Duodenal mucosa (tissue), 2 donors: ENCODE measurements at regions not wholly inside any gene's neighbourhood (a gene's known extent, or its start where the extent isn't known, plus 50 kb on each side); places are given as distances from the start of the nearest gene placed in this dataset.

Experiments
- H3K27ac ChIP-seq: one replicate; pipeline ENCODE4 v1.7.0; 2013; ENCODE audit warnings: low read depth, low read length
- H3K27me3 ChIP-seq, 2 donors: one replicate each; pipeline ENCODE4 v1.7.0; 2013; ENCODE audit warnings: low read length in 2 of 2, control low read depth in 1 of 2; ENCODE audit not compliant: insufficient read depth in 2 of 2, control insufficient read depth in 1 of 2
- H3K36me3 ChIP-seq, 2 donors: one replicate each; pipeline ENCODE4 v1.7.0; 2013; ENCODE audit warnings: low read length in 2 of 2, control low read depth in 1 of 2; ENCODE audit not compliant: insufficient read depth in 2 of 2, control insufficient read depth in 1 of 2
- H3K4me1 ChIP-seq, 2 donors: one replicate each; pipeline ENCODE4 v1.7.0; 2013; ENCODE audit warnings: low read length in 2 of 2, control low read depth in 1 of 2; ENCODE audit not compliant: insufficient read depth in 2 of 2, control insufficient read depth in 1 of 2
- H3K4me3 ChIP-seq, 2 donors: one replicate each; pipeline ENCODE4 v1.7.0; 2013; ENCODE audit warnings: low read length in 2 of 2, low read depth in 1 of 2
- H3K9ac ChIP-seq, 2 donors: one replicate each; pipeline ENCODE4 v1.7.0; 2013; ENCODE audit warnings: low read length in 2 of 2, low read depth in 1 of 2
- H3K9me3 ChIP-seq, 2 donors: one replicate each; pipeline ENCODE4 v1.7.0; 2013; ENCODE audit warnings: low read length in 2 of 2, control low read depth in 1 of 2; ENCODE audit not compliant: control insufficient read depth in 1 of 2

DNA sequence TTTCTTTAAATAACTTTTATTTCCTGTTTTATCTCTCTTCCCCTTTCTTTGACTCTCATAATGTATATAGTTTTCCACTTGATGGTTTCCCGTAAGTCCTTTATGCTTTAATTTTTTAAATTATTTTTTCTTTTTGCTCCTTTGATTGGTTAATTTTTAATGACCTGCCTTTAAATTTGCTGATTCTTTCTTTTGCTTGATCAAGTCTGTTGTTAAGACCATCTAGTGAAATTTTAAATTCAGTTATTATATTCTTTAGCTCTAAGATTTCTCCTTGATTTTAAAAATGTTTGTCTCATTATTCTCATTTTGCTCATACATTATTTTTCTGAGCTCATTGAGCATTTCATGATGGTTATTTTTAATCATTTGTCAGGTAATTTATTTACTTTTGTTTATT lies 718.6 kb downstream of the METTL15 start:
- no peaks in the 10 kb centered on the region for H3K27me3 ChIP-seq
- H3K27ac ChIP-seq, result no peak overlapping the region
- H3K4me1 ChIP-seq, result no peaks in the 10 kb centered on the region
- H3K4me3 ChIP-seq, result no peak overlapping the region
- no peak overlapping the region for H3K9ac ChIP-seq
- no peaks in the 10 kb centered on the region for H3K36me3 ChIP-seq
- H3K9me3 ChIP-seq, result no peaks in the 10 kb centered on the region

DNA sequence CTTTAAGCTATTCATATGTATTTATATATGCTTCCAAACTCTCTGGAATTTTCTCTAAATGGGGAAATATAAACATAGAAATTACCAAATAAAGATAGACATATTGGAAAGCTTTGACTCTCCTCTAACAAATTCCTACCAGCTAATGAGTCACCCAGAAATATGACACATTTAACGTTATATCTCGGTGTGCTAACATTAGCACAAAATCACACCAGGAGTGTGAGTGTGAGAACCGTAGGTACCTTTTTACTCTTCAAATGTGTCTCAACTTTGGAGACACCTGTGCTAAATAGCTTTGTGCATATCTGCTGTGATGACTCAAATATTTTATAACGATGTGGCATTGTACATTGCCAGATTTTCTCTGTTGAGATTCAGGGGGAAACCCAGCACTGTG lies 714.4 kb downstream of the METTL15 start:
- Histone ChIP-seq H3K9me3 (no peaks in the 10 kb centered on the region), H3K36me3 (no peaks in the 10 kb centered on the region), H3K4me1 (no peaks in the 10 kb centered on the region), H3K27ac (no peak overlapping the region), H3K4me3 (no peak overlapping the region), H3K9ac (no peak overlapping the region), H3K27me3 (no peaks in the 10 kb centered on the region)

- no peak overlapping the region for H3K4me3 ChIP-seq
- no peaks in the 10 kb centered on the region for H3K9me3 ChIP-seq
- no peak overlapping the region for H3K9ac ChIP-seq
- no peaks in the 10 kb centered on the region for H3K27me3 ChIP-seq
- H3K4me1 ChIP-seq, result no peaks in the 10 kb centered on the region
- H3K36me3 ChIP-seq, result no peaks in the 10 kb centered on the region
- no peak overlapping the region for H3K27ac ChIP-seq
Observed at GRCh38 chr11:28820296-28820989, 712.3 kb downstream of the METTL15 start.

DNA sequence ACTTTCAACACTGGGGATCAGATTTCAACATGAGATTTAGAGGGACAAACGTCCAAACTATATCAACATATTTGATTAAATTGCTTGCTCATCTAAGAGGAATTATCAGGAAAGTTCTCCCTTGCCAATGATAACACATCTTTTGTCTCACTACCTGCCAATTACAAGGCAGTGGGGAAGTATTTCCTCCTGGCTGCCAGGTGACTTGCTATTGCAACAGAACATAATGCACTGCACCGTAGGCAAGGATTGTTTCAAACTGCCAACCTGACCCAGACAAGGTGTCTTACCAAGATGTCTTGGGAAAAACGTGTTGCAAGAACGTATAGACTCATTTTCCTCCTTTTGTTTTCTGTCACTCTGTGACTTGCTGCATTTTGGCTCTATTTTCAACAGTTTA lies 711.6 kb downstream of the METTL15 start:
- Histone ChIP-seq H3K4me1 (no peaks in the 10 kb centered on the region), H3K36me3 (no peaks in the 10 kb centered on the region), H3K9ac (no peak overlapping the region), H3K9me3 (no peaks in the 10 kb centered on the region), H3K27ac (no peak overlapping the region), H3K27me3 (no peaks in the 10 kb centered on the region), H3K4me3 (no peak overlapping the region)

DNA sequence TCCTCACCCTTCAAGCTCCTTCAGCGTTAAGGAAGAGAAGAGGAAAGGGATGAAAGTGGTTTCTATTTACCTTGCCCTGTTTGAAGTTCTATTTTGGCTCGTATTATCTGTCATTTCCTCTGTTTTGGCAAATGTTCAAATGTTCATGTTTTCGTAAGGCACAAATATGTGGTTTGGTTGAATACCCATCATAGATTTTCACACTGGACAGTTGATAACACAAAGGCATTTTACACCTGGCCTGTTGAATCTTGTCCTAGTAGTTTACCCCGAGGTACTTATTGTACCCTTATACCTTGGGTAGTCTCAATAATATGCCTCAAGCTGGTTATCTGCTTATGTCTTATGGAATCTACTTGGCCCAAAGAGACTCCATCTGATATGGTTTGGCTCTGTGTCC lies 706.9 kb downstream of the METTL15 start:
- Histone ChIP-seq H3K27me3 (no peaks in the 10 kb centered on the region), H3K9ac (no peak overlapping the region), H3K9me3 (no peaks in the 10 kb centered on the region), H3K36me3 (no peaks in the 10 kb centered on the region), H3K27ac (no peak overlapping the region), H3K4me3 (no peak overlapping the region), H3K4me1 (no peaks in the 10 kb centered on the region)

DNA sequence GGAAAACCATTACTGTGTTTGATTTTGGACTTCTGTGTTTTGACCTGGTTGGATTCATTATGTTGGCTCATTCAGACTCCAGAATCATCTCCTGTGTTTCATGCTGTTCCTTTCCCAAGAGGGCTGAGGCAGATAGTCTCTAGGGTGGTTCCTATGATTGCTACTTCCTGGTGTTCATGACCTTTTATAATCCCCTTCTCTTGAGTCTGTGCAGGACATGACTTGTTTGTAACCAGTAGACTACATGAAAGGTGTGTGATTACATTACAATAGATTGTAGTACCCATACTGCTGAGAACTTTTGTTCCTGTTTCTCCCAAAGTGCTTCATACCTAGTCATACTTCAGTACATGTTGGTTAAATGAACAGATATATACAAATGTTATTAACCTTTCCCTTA lies 700.6 kb downstream of the METTL15 start:
- Histone ChIP-seq H3K36me3 (no peaks in the 10 kb centered on the region), H3K4me3 (no peak overlapping the region)

GRCh38 chr11:28799316-28799715 lies 691.1 kb downstream of the METTL15 start:
- no peak overlapping the region for H3K4me3 ChIP-seq
- H3K27me3 ChIP-seq, result no peaks in the 10 kb centered on the region
- no peak overlapping the region for H3K9ac ChIP-seq
- no peaks in the 10 kb centered on the region for H3K36me3 ChIP-seq
- H3K9me3 ChIP-seq, result no peaks in the 10 kb centered on the region
- H3K4me1 ChIP-seq, result no peaks in the 10 kb centered on the region
- no peak overlapping the region for H3K27ac ChIP-seq

More for the DNA sequence above, 700.6 kb downstream of the METTL15 start:
- Histone ChIP-seq H3K4me1 (no peaks in the 10 kb centered on the region), H3K27me3 (no peaks in the 10 kb centered on the region), H3K9me3 (no peaks in the 10 kb centered on the region), H3K9ac (no peak overlapping the region), H3K27ac (no peak overlapping the region)

DNA sequence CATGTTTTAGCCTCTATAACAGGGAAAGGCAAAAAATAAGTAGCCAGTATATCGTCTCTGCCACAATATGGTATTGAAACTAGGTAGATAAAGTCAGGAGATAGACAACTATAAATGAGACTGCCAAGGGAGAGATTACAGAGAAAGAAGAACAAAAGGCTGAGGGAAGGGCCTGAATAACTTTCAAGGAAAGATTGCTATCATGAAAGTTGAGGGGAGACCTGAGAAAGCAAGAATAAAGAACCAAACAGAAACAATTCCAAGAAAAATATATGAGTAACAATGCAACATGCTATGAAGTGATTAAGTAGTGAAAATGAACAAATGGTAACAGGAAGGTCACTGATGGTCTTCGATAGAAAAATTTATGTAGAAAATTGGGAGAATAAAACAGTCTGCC lies 690.1 kb downstream of the METTL15 start:
- H3K36me3 ChIP-seq, result no peaks in the 10 kb centered on the region
- no peaks in the 10 kb centered on the region for H3K4me1 ChIP-seq
- H3K27ac ChIP-seq, result no peak overlapping the region
- no peak overlapping the region for H3K4me3 ChIP-seq
- no peaks in the 10 kb centered on the region for H3K27me3 ChIP-seq
- H3K9ac ChIP-seq, result no peak overlapping the region
- H3K9me3 ChIP-seq, result no peaks in the 10 kb centered on the region

DNA sequence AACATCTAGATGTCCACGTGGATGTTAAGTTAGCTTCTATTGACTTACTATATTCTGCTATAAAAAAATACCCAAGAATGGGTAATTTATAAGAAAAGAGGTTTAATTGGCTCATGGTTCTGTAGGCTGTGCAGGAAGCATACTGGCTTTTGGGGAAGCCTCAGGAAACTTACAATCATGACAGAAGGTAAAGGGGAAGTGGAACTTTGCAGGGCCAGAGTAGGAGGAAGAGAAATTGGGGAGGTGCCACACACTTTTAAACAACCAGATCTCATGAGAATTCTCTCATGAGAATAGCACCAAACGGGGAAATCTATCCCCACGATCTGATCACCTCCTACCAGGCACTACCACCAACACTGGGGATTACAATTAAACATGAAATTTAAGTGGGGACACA lies 689.3 kb downstream of the METTL15 start:
- Histone ChIP-seq H3K36me3 (no peaks in the 10 kb centered on the region), H3K9me3 (no peaks in the 10 kb centered on the region), H3K9ac (no peak overlapping the region), H3K4me3 (no peak overlapping the region), H3K27ac (no peak overlapping the region), H3K27me3 (no peaks in the 10 kb centered on the region), H3K4me1 (no peaks in the 10 kb centered on the region)

DNA sequence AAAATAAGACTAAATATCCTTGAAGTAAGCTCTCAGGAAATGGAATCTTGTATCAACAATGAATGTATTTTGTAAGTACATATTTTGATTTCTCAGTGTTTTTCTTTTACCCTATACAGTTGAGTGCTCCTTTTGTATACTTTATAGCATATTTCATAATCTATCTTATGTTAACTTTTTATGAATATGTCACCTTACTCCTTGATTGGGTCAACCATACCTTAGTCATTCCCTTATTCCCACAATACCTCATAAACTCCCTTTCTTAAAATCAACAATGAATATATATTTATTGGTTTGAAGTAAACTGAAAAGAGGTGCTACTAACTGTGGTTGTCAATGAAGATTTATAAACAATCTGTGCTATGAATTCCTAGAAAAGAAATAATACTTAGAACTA lies 686.2 kb downstream of the METTL15 start:
- Histone ChIP-seq H3K4me1 (no peaks in the 10 kb centered on the region), H3K4me3 (no peak overlapping the region), H3K27me3 (no peaks in the 10 kb centered on the region), H3K27ac (no peak overlapping the region), H3K9ac (no peak overlapping the region), H3K36me3 (no peaks in the 10 kb centered on the region), H3K9me3 (no peaks in the 10 kb centered on the region)

- Histone ChIP-seq H3K4me3 (no peak overlapping the region), H3K27me3 (no peaks in the 10 kb centered on the region), H3K4me1 (no peaks in the 10 kb centered on the region), H3K27ac (no peak overlapping the region), H3K9ac (no peak overlapping the region), H3K36me3 (no peaks in the 10 kb centered on the region), H3K9me3 (no peaks in the 10 kb centered on the region)
Observed at GRCh38 chr11:28793282-28793738, 685.1 kb downstream of the METTL15 start.
